ENCODE measurements at regions not wholly inside any gene's neighbourhood (a gene's known extent, or its start where the extent isn't known, plus 50 kb on each side); places are given as distances from the start of the nearest gene placed in this dataset.

GRCh38 chr2:64754570-64754969, 100.9 kb upstream of the SERTAD2 start:
- TF ChIP-seq CTCF (IDR thresholded peaks at IDR 0.05) (no peak), POLR2A (IDR thresholded peaks at IDR 0.05) (no peak)
